Activated T-helper 1 cell treated with anti-CD3 and anti-CD28 coated beads, Interleukin-12 subunit alpha, Interleukin-12 subunit beta, Interleukin-2, Interleukin-4 antibody, amounts not matched to agents 30 ng/mL and 10 ng/mL and 1 ng/mL, durations not matched to agents 14 hours and 24 hours and 36 hours (primary cell): ENCODE measurements at regions not wholly inside any gene's neighbourhood (a gene's known extent, or its start where the extent isn't known, plus 50 kb on each side); places are given as distances from the start of the nearest gene placed in this dataset.
"Not testable (repeated sequence)": the region's sequence is repeated elsewhere in the genome, so short reads cannot be mapped to it uniquely, and the experiment has no call there.

Experiments used
- DNase-seq: peaks from one replicate; pipeline ENCODE4 v3.0.0; 2021; ENCODE audit warnings: low spot score
- H3K27ac Mint-ChIP-seq: one replicate; pipeline ENCODE4 v1.8.0; 2021; ENCODE audit warnings: mild to moderate bottlenecking, mixed read lengths
- H3K27me3 Mint-ChIP-seq: one replicate; pipeline ENCODE4 v1.8.0; 2022; ENCODE audit warnings: mild to moderate bottlenecking, moderate library complexity, mixed read lengths; ENCODE audit not compliant: insufficient read depth
- H3K36me3 Mint-ChIP-seq: one replicate; pipeline ENCODE4 v1.8.0; 2021; ENCODE audit warnings: low read depth, mixed read lengths
- H3K4me1 Mint-ChIP-seq: one replicate; pipeline ENCODE4 v1.8.0; 2021; ENCODE audit warnings: low read depth, mixed read lengths
- H3K4me3 Mint-ChIP-seq: one replicate; pipeline ENCODE4 v1.8.0; 2021; ENCODE audit warnings: mild to moderate bottlenecking, moderate library complexity, mixed read lengths
- H3K9me3 Mint-ChIP-seq: one replicate; pipeline ENCODE4 v1.8.0; 2021; ENCODE audit warnings: mixed read lengths
- intact Hi-C: fragments of 100-400 bp; cut with micrococcal nuclease; formaldehyde crosslinking; loops from one replicate; pipeline ENCODE4 v1.15.1; 2024

GRCh38 chr10:109809954-109810353 is 113.4 kb downstream of the XPNPEP1 start:
- H3K9me3 Mint-ChIP-seq = peaks cover 15% of the 10 kb centered on the region
- H3K4me3 Mint-ChIP-seq, H3K4me1 Mint-ChIP-seq, H3K27ac Mint-ChIP-seq, DNase-seq, intact Hi-C loops, H3K36me3 Mint-ChIP-seq, H3K27me3 Mint-ChIP-seq: not testable (repeated sequence)

GRCh38 chr10:109801191-109801590 is 122.1 kb downstream of the XPNPEP1 start:
- H3K4me1 Mint-ChIP-seq, H3K27me3 Mint-ChIP-seq, H3K36me3 Mint-ChIP-seq, DNase-seq, H3K4me3 Mint-ChIP-seq, intact Hi-C loops, H3K27ac Mint-ChIP-seq: not testable (repeated sequence)
- H3K9me3 Mint-ChIP-seq = peaks cover 12% of the 10 kb centered on the region

- Mint-ChIP-seq H3K4me3 (no peak overlapping the region), H3K4me1 (no peaks in the 10 kb centered on the region), H3K27ac (no peak overlapping the region), H3K36me3 (no peaks in the 10 kb centered on the region), H3K9me3 (no peaks in the 10 kb centered on the region), H3K27me3 (no peaks in the 10 kb centered on the region)
- DNase-seq = no peak
- intact Hi-C loops = no loop called here
These were observed 132.7 kb downstream of the XPNPEP1 start for GRCh38 chr10:109790647-109791046.

GRCh38 chr10:109784236-109784635 is 139.1 kb downstream of the XPNPEP1 start:
- no peak overlapping the region for H3K4me3 Mint-ChIP-seq
- no peaks in the 10 kb centered on the region for H3K4me1 Mint-ChIP-seq
- H3K27ac Mint-ChIP-seq = no peak overlapping the region
- no peaks in the 10 kb centered on the region for H3K9me3 Mint-ChIP-seq
- intact Hi-C loops = no loop called here
- H3K27me3 Mint-ChIP-seq = peaks cover 3% of the 10 kb centered on the region
- no peak for DNase-seq
- H3K36me3 Mint-ChIP-seq = no peaks in the 10 kb centered on the region

GRCh38 chr10:109783286-109783685 is 140.0 kb downstream of the XPNPEP1 start:
- DNase-seq = no peak
- Mint-ChIP-seq H3K4me3 (no peak overlapping the region), H3K4me1 (no peaks in the 10 kb centered on the region), H3K27ac (no peak overlapping the region), H3K27me3 (peaks cover 3% of the 10 kb centered on the region), H3K9me3 (no peaks in the 10 kb centered on the region), H3K36me3 (no peaks in the 10 kb centered on the region)
- intact Hi-C loops = no loop called here

GRCh38 chr10:109780997-109781396 is 142.3 kb downstream of the XPNPEP1 start:
- Mint-ChIP-seq H3K27me3 (peaks cover 3% of the 10 kb centered on the region), H3K4me1 (no peaks in the 10 kb centered on the region), H3K9me3 (no peaks in the 10 kb centered on the region), H3K36me3 (no peaks in the 10 kb centered on the region), H3K4me3 (no peak overlapping the region), H3K27ac (no peak overlapping the region)
- DNase-seq = no peak
- intact Hi-C loops = no loop called here

GRCh38 chr10:109778993-109779392 is 144.3 kb downstream of the XPNPEP1 start:
- peaks cover 3% of the 10 kb centered on the region for H3K27me3 Mint-ChIP-seq
- no peak for DNase-seq
- H3K4me3 Mint-ChIP-seq = no peak overlapping the region
- no peaks in the 10 kb centered on the region for H3K36me3 Mint-ChIP-seq
- H3K4me1 Mint-ChIP-seq = no peaks in the 10 kb centered on the region
- no peak overlapping the region for H3K27ac Mint-ChIP-seq
- H3K9me3 Mint-ChIP-seq = no peaks in the 10 kb centered on the region
- intact Hi-C loops = no loop called here

GRCh38 chr10:109774121-109774440 is 149.2 kb downstream of the XPNPEP1 start:
- no peak overlapping the region for H3K4me3 Mint-ChIP-seq
- H3K9me3 Mint-ChIP-seq = no peaks in the 10 kb centered on the region
- H3K36me3 Mint-ChIP-seq = no peaks in the 10 kb centered on the region

GRCh38 chr10:109773288-109774120 is 149.8 kb downstream of the XPNPEP1 start:
- Mint-ChIP-seq H3K36me3 (no peaks in the 10 kb centered on the region), H3K27ac (no peak overlapping the region), H3K4me1 (no peaks in the 10 kb centered on the region), H3K4me3 (no peak overlapping the region), H3K27me3 (no peaks in the 10 kb centered on the region), H3K9me3 (no peaks in the 10 kb centered on the region)
- intact Hi-C loops = no loop called here
- no peak for DNase-seq

More at GRCh38 chr10:109774121-109774440, 149.2 kb downstream of the XPNPEP1 start:
- no peak for DNase-seq
- Mint-ChIP-seq H3K27ac (no peak overlapping the region), H3K27me3 (no peaks in the 10 kb centered on the region), H3K4me1 (no peaks in the 10 kb centered on the region)
- intact Hi-C loops = no loop called here

- no peaks in the 10 kb centered on the region for H3K9me3 Mint-ChIP-seq
These were observed 152.6 kb downstream of the XPNPEP1 start for GRCh38 chr10:109770663-109771062.

GRCh38 chr10:109769966-109770365 is 153.3 kb downstream of the XPNPEP1 start:
- no peaks in the 10 kb centered on the region for H3K27me3 Mint-ChIP-seq
- no peaks in the 10 kb centered on the region for H3K4me1 Mint-ChIP-seq
- no peak overlapping the region for H3K27ac Mint-ChIP-seq
- H3K9me3 Mint-ChIP-seq = no peaks in the 10 kb centered on the region
- no peaks in the 10 kb centered on the region for H3K36me3 Mint-ChIP-seq
- no peak for DNase-seq
- H3K4me3 Mint-ChIP-seq = no peak overlapping the region
- intact Hi-C loops = no loop called here

More at GRCh38 chr10:109770663-109771062, 152.6 kb downstream of the XPNPEP1 start:
- no peak overlapping the region for H3K4me3 Mint-ChIP-seq
- DNase-seq = no peak
- H3K27me3 Mint-ChIP-seq = no peaks in the 10 kb centered on the region
- H3K4me1 Mint-ChIP-seq = no peaks in the 10 kb centered on the region
- no peaks in the 10 kb centered on the region for H3K36me3 Mint-ChIP-seq
- intact Hi-C loops = no loop called here
- H3K27ac Mint-ChIP-seq = no peak overlapping the region

GRCh38 chr10:109765838-109766237 is 157.5 kb downstream of the XPNPEP1 start:
- no peak for DNase-seq
- H3K9me3 Mint-ChIP-seq = no peaks in the 10 kb centered on the region
- H3K27ac Mint-ChIP-seq = no peak overlapping the region
- H3K4me1 Mint-ChIP-seq = no peaks in the 10 kb centered on the region
- no peak overlapping the region for H3K4me3 Mint-ChIP-seq
- H3K36me3 Mint-ChIP-seq = no peaks in the 10 kb centered on the region
- H3K27me3 Mint-ChIP-seq = no peaks in the 10 kb centered on the region
- intact Hi-C loops = no loop called here

- H3K27ac Mint-ChIP-seq = no peak overlapping the region
- H3K4me1 Mint-ChIP-seq = no peaks in the 10 kb centered on the region
These were observed 160.8 kb downstream of the XPNPEP1 start for GRCh38 chr10:109762555-109762954.

GRCh38 chr10:109757670-109758069 is 165.6 kb downstream of the XPNPEP1 start:
- H3K4me1 Mint-ChIP-seq, H3K4me3 Mint-ChIP-seq, H3K36me3 Mint-ChIP-seq, H3K27me3 Mint-ChIP-seq, DNase-seq, H3K27ac Mint-ChIP-seq, H3K9me3 Mint-ChIP-seq, intact Hi-C loops: not testable (repeated sequence)

More at GRCh38 chr10:109762555-109762954, 160.8 kb downstream of the XPNPEP1 start:
- Mint-ChIP-seq H3K36me3 (no peaks in the 10 kb centered on the region), H3K9me3 (no peaks in the 10 kb centered on the region), H3K27me3 (no peaks in the 10 kb centered on the region), H3K4me3 (no peak overlapping the region)
- no peak for DNase-seq
- intact Hi-C loops = no loop called here
